ENCODE measurements at regions not wholly inside any gene's neighbourhood (a gene's known extent, or its start where the extent isn't known, plus 50 kb on each side); places are given as distances from the start of the nearest gene placed in this dataset.

DNA sequence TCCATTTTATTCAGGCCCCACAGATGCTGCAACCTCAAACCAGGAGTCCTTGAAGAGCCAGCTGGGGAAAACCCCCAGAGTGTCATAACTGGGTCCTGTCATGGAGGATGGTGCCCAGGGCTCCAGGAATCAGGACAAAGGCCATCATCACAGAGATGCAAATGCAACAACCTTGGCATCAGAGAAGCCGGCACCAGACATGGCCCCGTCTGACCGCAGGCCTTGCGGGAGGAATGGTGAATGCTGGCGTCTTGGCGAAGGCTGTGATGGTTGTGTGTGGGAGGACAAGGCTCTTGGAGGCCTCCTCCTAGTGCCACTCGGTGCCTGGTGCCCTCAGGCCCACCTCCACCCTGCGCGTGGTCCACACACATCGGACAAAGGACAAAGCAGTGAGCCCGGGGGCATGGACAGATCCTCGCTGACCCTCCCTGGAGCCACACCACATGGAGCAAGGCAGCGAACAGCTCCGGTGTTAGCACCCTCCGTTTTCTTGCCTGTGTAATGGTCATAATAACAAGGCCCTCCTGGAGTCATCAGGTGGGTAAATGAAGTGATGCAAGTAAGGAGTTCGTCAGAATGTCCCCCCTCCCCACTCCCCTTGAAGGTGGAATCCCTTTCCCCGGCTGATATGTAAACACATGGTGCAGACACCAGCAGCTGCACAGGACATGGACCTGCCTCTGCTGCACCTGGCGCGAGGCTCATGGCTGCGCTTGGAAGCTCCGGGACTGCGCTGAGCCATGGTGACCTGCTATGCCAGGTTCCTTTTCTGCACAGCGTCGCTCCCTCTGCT, 380.7 kb downstream of the IRX2 start:
- no peak overlapping the region for H3K4me2 ChIP-seq (ENCODE audit: insufficient read depth, low read length)
- dilution Hi-C loops (cut with MboI; ENCODE audit: extremely low pct_ligation_motif_present, low sequenced_read_pairs), result no loop called here
- CTCF ChIA-PET, result no interaction called here
- H3K9me1 ChIP-seq (replicated peaks; ENCODE audit: control insufficient read depth, extremely low read depth, insufficient read depth, low read length), result no peaks in the 10 kb centered on the region
- TF ChIP-seq MYC (IDR thresholded peaks at IDR 0.05; ENCODE audit: low read depth, low read length) (no peak), POLR2AphosphoS5 (IDR thresholded peaks at IDR 0.05; ENCODE audit: insufficient read depth, low read depth, low read length) (no peak), EZH2 (IDR thresholded peaks at IDR 0.05; ENCODE audit: borderline replicate concordance, low read depth, low read length, severe bottlenecking) (no peak)
- TF ChIP-seq, protein P1, sequence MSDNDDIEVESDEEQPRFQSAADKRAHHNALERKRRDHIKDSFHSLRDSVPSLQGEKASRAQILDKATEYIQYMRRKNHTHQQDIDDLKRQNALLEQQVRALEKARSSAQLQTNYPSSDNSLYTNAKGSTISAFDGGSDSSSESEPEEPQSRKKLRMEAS (IDR thresholded peaks at IDR 0.05; ENCODE audit: insufficient read depth, insufficient read length), result no peak
- H3K9ac ChIP-seq (replicated peaks; ENCODE audit: extremely low read depth, insufficient read depth, low read length), result no peak overlapping the region
- FAIRE-seq (no peak), DNase-seq (ENCODE audit: low read depth, low spot score) (no peak)
- intact Hi-C loops (cut with micrococcal nuclease), result no loop called here
- H3K79me2 ChIP-seq (ENCODE audit: control insufficient read depth, insufficient read depth, low read length), result no peaks in the 10 kb centered on the region
- no TSS peak for BruUV-seq (replicated peaks)
- H3K36me3 ChIP-seq (ENCODE audit: control insufficient read depth in 2 of 2, extremely low read depth in 1 of 2, insufficient read depth in 2 of 2, low read length in 2 of 2), result no peaks in the 10 kb centered on the region
- H3K27ac ChIP-seq (ENCODE audit: insufficient read depth, low read depth, low read length), result no peak overlapping the region
- peaks cover 14% of the 10 kb centered on the region for H3K9me3 ChIP-seq (replicated peaks; ENCODE audit: control insufficient read depth, insufficient read depth, low read length)
- no peaks in the 10 kb centered on the region for H3K4me1 ChIP-seq (ENCODE audit: control insufficient read depth, extremely low read depth, insufficient read depth, low read length)
- H3K4me3 ChIP-seq (replicated peaks in 1 of 3; ENCODE audit: insufficient read depth in 1 of 3, low read depth in 1 of 3, low read length in 3 of 3), result no peak overlapping the region
- POLR2A ChIA-PET, result no interaction called here
- H4K20me1 ChIP-seq (replicated peaks; ENCODE audit: control insufficient read depth, extremely low read depth, insufficient read depth, low read length), result no peaks in the 10 kb centered on the region
- H3K27me3 ChIP-seq (ENCODE audit: control insufficient read depth in 2 of 2, insufficient read depth in 2 of 2, low read length in 2 of 2), result no peaks in the 10 kb centered on the region
- H2AFZ ChIP-seq (ENCODE audit: low read depth, low read length), result no peak overlapping the region

DNA sequence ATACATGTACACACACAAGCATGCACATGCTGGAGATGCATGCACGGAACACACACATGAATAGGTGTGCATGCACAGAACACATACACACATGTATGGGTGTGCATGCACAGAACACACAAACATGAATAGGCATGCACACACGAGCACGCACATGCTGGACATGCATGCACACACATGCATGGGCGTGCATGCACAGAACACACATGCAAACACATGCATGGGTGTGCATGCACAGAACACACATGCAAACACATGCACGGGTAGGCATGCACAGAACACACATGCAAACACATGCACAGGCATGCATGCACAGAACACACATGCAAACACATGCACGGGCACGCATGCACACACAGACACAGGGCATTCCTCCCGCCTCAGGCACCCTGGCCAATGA, 382.3 kb downstream of the IRX2 start:
- FAIRE-seq (no peak), DNase-seq (ENCODE audit: low read depth, low spot score) (no peak)
- no peaks in the 10 kb centered on the region for H3K36me3 ChIP-seq (ENCODE audit: control insufficient read depth in 2 of 2, extremely low read depth in 1 of 2, insufficient read depth in 2 of 2, low read length in 2 of 2)
- H3K4me1 ChIP-seq (ENCODE audit: control insufficient read depth, extremely low read depth, insufficient read depth, low read length), result no peaks in the 10 kb centered on the region
- no peak overlapping the region for H3K4me3 ChIP-seq (replicated peaks in 1 of 3; ENCODE audit: insufficient read depth in 1 of 3, low read depth in 1 of 3, low read length in 3 of 3)
- no peak overlapping the region for H3K27ac ChIP-seq (ENCODE audit: insufficient read depth, low read depth, low read length)
- no peak overlapping the region for H3K9ac ChIP-seq (replicated peaks; ENCODE audit: extremely low read depth, insufficient read depth, low read length)
- ChIA-PET CTCF (no interaction called here), POLR2A (no interaction called here)
- no peaks in the 10 kb centered on the region for H3K79me2 ChIP-seq (ENCODE audit: control insufficient read depth, insufficient read depth, low read length)
- TF ChIP-seq, protein P2, sequence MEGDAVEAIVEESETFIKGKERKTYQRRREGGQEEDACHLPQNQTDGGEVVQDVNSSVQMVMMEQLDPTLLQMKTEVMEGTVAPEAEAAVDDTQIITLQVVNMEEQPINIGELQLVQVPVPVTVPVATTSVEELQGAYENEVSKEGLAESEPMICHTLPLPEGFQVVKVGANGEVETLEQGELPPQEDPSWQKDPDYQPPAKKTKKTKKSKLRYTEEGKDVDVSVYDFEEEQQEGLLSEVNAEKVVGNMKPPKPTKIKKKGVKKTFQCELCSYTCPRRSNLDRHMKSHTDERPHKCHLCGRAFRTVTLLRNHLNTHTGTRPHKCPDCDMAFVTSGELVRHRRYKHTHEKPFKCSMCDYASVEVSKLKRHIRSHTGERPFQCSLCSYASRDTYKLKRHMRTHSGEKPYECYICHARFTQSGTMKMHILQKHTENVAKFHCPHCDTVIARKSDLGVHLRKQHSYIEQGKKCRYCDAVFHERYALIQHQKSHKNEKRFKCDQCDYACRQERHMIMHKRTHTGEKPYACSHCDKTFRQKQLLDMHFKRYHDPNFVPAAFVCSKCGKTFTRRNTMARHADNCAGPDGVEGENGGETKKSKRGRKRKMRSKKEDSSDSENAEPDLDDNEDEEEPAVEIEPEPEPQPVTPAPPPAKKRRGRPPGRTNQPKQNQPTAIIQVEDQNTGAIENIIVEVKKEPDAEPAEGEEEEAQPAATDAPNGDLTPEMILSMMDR (IDR thresholded peaks at IDR 0.05; ENCODE audit: extremely low read depth in 1 of 2, insufficient read depth in 1 of 2, low read depth in 1 of 2, low read length in 2 of 2), result no peak
- no peak for TF ChIP-seq GATA2 (IDR thresholded peaks at IDR 0.05; ENCODE audit: insufficient read depth, insufficient read length, low read depth, low read length)
- no peak for TF ChIP-seq MYC (IDR thresholded peaks at IDR 0.05; ENCODE audit: low read depth, low read length)
- no peak for TF ChIP-seq JUN (IDR thresholded peaks at IDR 0.05; ENCODE audit: borderline replicate concordance, insufficient read depth, insufficient read length, low read depth)
- no peak for TF ChIP-seq POLR2A (IDR thresholded peaks at IDR 0.05; ENCODE audit: low read depth, low read length)
- no peak for TF ChIP-seq FOS (IDR thresholded peaks at IDR 0.05; ENCODE audit: borderline replicate concordance, insufficient read depth, low read length)
- TF ChIP-seq POLR2AphosphoS5 (IDR thresholded peaks at IDR 0.05; ENCODE audit: insufficient read depth, low read depth, low read length), result no peak
- no peak for TF ChIP-seq EZH2 (IDR thresholded peaks at IDR 0.05; ENCODE audit: borderline replicate concordance, low read depth, low read length, severe bottlenecking)
- no peak overlapping the region for H3K4me2 ChIP-seq (ENCODE audit: insufficient read depth, low read length)
- H3K9me1 ChIP-seq (replicated peaks; ENCODE audit: control insufficient read depth, extremely low read depth, insufficient read depth, low read length), result no peaks in the 10 kb centered on the region
- no peak overlapping the region for H2AFZ ChIP-seq (ENCODE audit: low read depth, low read length)
- no TSS peak for BruUV-seq (replicated peaks)
- no peaks in the 10 kb centered on the region for H4K20me1 ChIP-seq (replicated peaks; ENCODE audit: control insufficient read depth, extremely low read depth, insufficient read depth, low read length)
- dilution Hi-C loops (cut with MboI; ENCODE audit: extremely low pct_ligation_motif_present, low sequenced_read_pairs), result no loop called here
- H3K9me3 ChIP-seq (replicated peaks; ENCODE audit: control insufficient read depth, insufficient read depth, low read length), result peaks cover 14% of the 10 kb centered on the region
- H3K27me3 ChIP-seq (ENCODE audit: control insufficient read depth in 2 of 2, insufficient read depth in 2 of 2, low read length in 2 of 2), result no peaks in the 10 kb centered on the region
- intact Hi-C loops (cut with micrococcal nuclease), result no loop called here

Data from endothelial cell of umbilical vein (primary cell).